GM19351 (cell line): ENCODE measurements at regions not wholly inside any gene's neighbourhood (a gene's known extent, or its start where the extent isn't known, plus 50 kb on each side); places are given as distances from the start of the nearest gene placed in this dataset.

Experiments
- ATAC-seq: cut with Tn5 transposase; IDR thresholded peaks from one replicate; pipeline ENCODE4 v1.9.1; 2021; ENCODE audit warnings: mild to moderate bottlenecking, moderate library complexity; ENCODE audit not compliant: unreplicated experiment

DNA sequence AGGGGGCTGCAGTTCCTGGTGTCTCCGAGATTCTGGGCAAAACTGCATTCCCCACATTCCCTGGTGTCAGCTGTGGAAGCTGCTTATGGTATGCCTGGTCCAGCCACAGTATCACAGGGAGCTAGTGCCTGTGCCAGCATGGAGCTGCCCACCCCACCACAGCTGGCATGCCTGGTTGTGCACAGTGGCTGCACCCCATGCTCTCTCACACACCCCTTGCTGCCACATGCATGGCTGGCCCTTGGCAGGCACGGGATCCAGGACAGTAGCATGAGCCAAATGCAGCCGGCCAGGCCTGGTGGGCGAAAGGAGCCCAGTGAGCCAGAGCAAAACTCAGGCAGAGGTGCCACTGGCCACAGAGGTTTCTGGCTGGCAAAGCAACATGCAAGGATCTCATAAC lies 418.0 kb upstream of the SPOCK3 start:
- no peak for ATAC-seq

- ATAC-seq, result no peak
These were observed 403.6 kb upstream of the ANXA10 start for GRCh38 chr4:167688660-167689142.

DNA sequence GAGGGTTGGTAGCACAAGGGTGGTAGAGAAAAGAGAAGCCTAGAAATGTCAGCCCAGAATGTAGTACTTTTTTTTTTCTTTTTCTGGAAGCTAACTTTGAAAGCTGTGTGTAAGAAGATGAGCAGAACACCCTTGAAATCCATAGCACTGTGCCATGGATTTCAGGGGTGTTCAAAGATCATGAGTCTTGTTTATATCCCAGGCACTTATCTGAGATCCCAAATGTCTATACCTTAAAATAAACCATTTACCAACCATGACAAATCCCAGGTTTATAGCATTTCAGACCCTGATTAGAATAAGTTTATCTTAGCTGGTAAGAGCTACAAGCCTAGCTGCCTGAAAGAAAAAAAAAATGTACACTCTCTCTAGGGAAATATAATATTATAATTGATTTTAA lies 389.9 kb upstream of the ANXA10 start:
- ATAC-seq, result no peak

GRCh38 chr4:167711517-167711916 lies 380.8 kb upstream of the ANXA10 start:
- ATAC-seq, result no peak

GRCh38 chr4:167713756-167714155 lies 378.6 kb upstream of the ANXA10 start:
- ATAC-seq, result no peak

DNA sequence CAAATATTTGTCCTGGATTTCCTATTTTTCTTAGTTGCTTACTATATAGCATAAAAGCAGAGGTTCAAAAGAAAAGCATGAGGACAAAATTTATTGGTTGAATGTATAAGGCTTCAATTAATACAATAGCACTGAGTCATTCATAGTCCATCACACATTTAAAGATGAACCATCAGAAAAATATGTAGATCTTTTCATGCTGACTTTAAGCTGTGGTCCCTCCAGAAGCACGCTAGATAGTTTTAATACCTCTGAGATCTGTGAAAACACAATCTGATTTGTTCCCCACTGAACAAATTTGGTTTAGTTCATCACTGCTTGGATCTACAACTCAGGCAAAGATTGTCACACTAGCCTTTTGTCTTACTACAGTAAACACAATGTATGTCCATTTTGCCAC lies 377.2 kb upstream of the ANXA10 start:
- no peak for ATAC-seq

GRCh38 chr4:167717495-167717894 lies 374.8 kb upstream of the ANXA10 start:
- ATAC-seq, result no peak

GRCh38 chr4:167721617-167722486 lies 370.5 kb upstream of the ANXA10 start:
- no peak for ATAC-seq

- ATAC-seq, result no peak
These were observed 369.9 kb upstream of the ANXA10 start for GRCh38 chr4:167722487-167722808.

GRCh38 chr4:167724941-167725340 lies 367.4 kb upstream of the ANXA10 start:
- ATAC-seq, result no peak

GRCh38 chr4:167730769-167731168 lies 361.6 kb upstream of the ANXA10 start:
- ATAC-seq, result no peak

DNA sequence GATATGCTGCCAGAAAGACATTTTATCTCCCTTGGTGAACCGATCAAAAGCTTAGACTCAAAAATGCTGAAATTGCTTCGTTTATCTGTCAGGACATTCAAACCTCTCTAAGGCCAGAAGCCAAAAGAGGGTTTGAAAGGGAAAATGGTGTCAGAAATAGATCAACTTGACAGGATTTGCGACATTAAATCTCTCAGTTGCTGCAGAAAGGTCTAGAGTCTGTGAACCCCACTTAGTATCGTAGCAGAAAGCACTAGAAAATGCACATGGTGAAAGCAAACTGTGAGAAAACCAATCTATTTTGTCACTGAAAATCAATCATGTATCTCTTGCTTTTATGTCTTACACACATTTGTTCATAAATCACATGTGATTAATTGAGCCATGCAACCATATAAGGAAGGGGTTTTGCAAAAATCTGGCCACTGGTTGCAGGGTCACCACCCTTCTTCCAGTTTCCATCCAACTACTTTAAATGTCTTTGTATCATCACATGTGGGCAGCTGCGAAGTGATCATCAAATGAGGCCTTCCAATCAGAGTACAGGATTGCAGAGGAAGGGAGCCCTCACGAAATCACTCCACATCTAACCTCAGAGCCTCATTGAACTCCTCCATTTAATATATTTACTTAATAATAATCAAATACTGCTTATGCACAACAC lies 347.2 kb upstream of the ANXA10 start:
- ATAC-seq, result no peak

- no peak for ATAC-seq
These were observed 325.1 kb upstream of the ANXA10 start for GRCh38 chr4:167767281-167767680.

DNA sequence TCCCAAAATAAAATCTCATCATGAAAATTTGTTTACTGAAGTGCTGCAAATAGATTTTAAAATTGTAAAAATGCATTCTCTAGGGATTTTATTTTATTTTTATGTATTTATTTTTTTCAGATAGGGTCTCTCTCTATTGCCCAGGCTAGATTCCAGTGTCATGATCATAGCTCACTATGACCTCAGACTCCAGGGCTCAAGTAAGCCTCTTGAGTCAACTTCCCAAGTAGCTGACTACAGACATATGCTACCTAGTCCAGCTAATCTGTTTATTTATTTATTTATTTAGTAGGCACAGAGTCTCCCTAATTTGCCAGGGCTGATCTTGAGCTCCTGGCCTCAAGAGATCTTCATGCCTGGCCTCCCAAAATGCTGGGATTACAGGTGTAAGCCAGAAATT lies 317.7 kb upstream of the ANXA10 start:
- no peak for ATAC-seq

DNA sequence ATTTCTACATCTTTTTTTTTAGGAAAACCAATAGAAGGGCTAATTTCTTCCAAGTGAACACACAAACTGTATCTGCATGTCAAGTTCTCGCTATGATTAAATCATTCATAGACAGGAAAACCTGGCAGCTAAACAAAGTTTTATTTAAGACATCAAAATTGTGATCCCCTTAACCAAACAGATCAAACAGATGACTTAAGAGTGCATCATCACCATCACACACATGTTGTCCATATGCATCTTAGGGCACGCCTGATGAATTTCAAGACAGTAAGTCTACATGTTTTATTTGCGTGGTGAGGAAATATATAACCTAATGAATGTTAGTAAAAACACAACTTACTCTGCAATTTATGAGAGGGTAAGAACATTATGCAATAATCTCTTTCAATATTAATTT lies 317.0 kb upstream of the ANXA10 start:
- ATAC-seq, result no peak

DNA sequence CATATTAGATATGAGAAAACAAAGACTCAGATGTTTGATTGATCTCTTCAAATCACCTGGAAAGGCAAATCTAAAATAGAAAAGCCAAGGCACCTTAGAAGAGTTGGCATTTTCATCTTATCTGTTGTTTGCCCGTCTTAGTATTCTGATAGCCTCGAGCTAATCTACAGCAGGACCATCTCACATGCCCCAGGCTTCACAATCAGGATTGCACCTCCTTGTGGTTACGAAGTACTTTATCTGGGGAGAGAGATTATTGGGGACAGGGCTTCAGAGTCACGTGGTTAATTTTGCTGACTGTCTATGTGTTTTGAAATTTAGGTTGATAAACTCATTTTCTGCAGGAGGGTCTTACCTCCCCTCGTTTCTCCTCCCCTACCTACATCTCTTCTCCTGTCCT lies 313.1 kb upstream of the ANXA10 start:
- no peak for ATAC-seq

DNA sequence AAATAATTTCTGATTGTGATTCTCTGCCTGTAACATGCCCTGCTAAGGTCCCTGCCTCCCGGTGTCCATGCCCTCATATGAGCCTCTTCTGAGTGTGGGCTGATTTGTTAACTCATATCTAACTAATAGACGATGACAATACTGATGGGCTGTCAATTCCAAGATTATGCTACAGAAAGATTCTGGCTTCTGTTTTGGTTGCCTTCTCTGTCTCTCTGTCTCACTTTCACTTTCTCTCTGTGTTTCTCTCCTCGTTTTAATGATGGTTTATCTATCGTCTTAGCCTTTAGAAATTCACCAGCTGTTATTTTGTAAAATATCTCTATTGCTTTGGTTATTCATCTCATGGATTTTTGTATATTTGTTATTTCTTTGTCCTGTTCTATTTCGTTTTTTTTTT lies 312.5 kb upstream of the ANXA10 start:
- no peak for ATAC-seq

GRCh38 chr4:167784826-167785225 lies 307.5 kb upstream of the ANXA10 start:
- no peak for ATAC-seq

DNA sequence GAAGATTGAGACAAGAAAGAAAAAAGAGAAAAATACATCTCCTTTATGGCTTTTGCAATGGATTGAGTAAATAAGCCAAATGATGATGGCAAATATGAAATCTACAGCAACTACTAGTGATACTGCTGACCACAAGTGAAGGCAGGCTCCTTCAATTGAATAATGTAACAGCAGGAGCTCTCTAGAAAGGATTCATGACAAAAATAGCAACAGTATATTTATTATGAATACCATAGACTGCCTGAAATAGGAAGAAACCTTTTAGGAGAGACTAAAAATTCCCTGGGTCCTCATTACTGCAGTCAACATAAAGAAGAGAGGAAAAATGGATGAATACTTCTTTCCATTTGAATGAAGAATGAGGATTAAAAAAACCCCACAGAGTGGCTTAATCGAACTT lies 306.8 kb upstream of the ANXA10 start:
- no peak for ATAC-seq

DNA sequence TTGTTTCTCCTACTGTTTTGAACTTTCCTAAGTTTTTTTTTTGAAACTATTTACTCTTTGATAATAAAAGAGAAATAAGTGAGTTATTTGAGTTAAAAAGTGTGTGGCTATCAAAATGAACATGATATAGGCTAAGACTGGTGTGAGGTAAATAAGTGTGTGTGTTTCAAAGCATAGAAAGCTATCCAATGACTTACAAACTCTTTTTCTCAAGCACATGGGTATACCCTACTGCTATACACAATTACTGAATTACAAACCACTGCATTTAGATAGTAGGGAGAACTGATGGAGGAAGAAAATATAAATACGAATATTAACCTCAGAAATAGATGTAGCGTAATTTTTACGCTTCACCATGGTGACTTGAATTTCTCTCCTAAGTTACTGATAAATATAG lies 305.8 kb upstream of the ANXA10 start:
- no peak for ATAC-seq

GRCh38 chr4:167787231-167787630 lies 305.1 kb upstream of the ANXA10 start:
- no peak for ATAC-seq

GRCh38 chr4:167802463-167803212 lies 289.7 kb upstream of the ANXA10 start:
- ATAC-seq, result no peak
